ENCODE measurements at regions not wholly inside any gene's neighbourhood (a gene's known extent, or its start where the extent isn't known, plus 50 kb on each side); places are given as distances from the start of the nearest gene placed in this dataset.
"Not testable (repeated sequence)": the region's sequence is repeated elsewhere in the genome, so short reads cannot be mapped to it uniquely, and the experiment has no call there.

GRCh38 chr6:156601152-156602065 is 175.8 kb upstream of the ARID1B start:
- DNase-seq (ENCODE audit: low read depth) = no peak

GRCh38 chr6:156600678-156601077 is 176.5 kb upstream of the ARID1B start:
- DNase-seq (ENCODE audit: low read depth) = no peak

GRCh38 chr6:156599978-156600590 is 177.1 kb upstream of the ARID1B start:
- DNase-seq (ENCODE audit: low read depth) = no peak

- DNase-seq (ENCODE audit: low read depth) = no peak
Measured at GRCh38 chr6:156599366-156599765, 177.8 kb upstream of the ARID1B start.

GRCh38 chr6:156598855-156599180 is 178.4 kb upstream of the ARID1B start:
- DNase-seq (ENCODE audit: low read depth) = no peak

- DNase-seq (ENCODE audit: low read depth) = no peak
Measured at GRCh38 chr6:156598071-156598854, 178.9 kb upstream of the ARID1B start.

GRCh38 chr6:156597095-156597494 is 180.1 kb upstream of the ARID1B start:
- no peak for DNase-seq (ENCODE audit: low read depth)

- no peak for DNase-seq (ENCODE audit: low read depth)
Measured at GRCh38 chr6:156595476-156595875, 181.7 kb upstream of the ARID1B start.

GRCh38 chr6:156593893-156594292 is 183.3 kb upstream of the ARID1B start:
- no peak for DNase-seq (ENCODE audit: low read depth)

GRCh38 chr6:156593127-156593526 is 184.1 kb upstream of the ARID1B start:
- no peak for DNase-seq (ENCODE audit: low read depth)

- no peak for DNase-seq (ENCODE audit: low read depth)
Measured at GRCh38 chr6:156590482-156590881, 186.7 kb upstream of the ARID1B start.

- DNase-seq (ENCODE audit: low read depth) = peak; percentile 74
Measured at GRCh38 chr6:156589281-156589680, 187.9 kb upstream of the ARID1B start.

GRCh38 chr6:156587751-156588301 is 189.4 kb upstream of the ARID1B start:
- DNase-seq (ENCODE audit: low read depth) = no peak

- DNase-seq (ENCODE audit: low read depth) = no peak
Measured at GRCh38 chr6:156587071-156587470, 190.1 kb upstream of the ARID1B start.

GRCh38 chr6:156585859-156586258 is 191.3 kb upstream of the ARID1B start:
- DNase-seq (ENCODE audit: low read depth) = no peak

- not testable (repeated sequence) for DNase-seq (ENCODE audit: low read depth)
Measured at GRCh38 chr6:156584121-156584520, 193.1 kb upstream of the ARID1B start.

GRCh38 chr6:156583083-156583482 is 194.1 kb upstream of the ARID1B start:
- DNase-seq (ENCODE audit: low read depth) = no peak

GRCh38 chr6:156582509-156582992 is 194.6 kb upstream of the ARID1B start:
- no peak for DNase-seq (ENCODE audit: low read depth)

GRCh38 chr6:156579564-156579963 is 197.6 kb upstream of the ARID1B start:
- DNase-seq (ENCODE audit: low read depth) = no peak

- no peak for DNase-seq (ENCODE audit: low read depth)
Measured at GRCh38 chr6:156577749-156578148, 199.4 kb upstream of the ARID1B start.

- DNase-seq (ENCODE audit: low read depth) = no peak
Measured at GRCh38 chr6:156575361-156575760, 201.8 kb upstream of the ARID1B start.

- DNase-seq (ENCODE audit: low read depth) = no peak
Measured at GRCh38 chr6:156564807-156565149, 212.4 kb upstream of the ARID1B start.
